HG02840 (cell line): ENCODE measurements at regions not wholly inside any gene's neighbourhood (a gene's known extent, or its start where the extent isn't known, plus 50 kb on each side); places are given as distances from the start of the nearest gene placed in this dataset.
A peak's percentile ranks its signal among the peaks of the same experiment; 100 is the strongest.

Source experiments
- ATAC-seq: cut with Tn5 transposase; IDR thresholded peaks from one replicate; pipeline ENCODE4 v1.9.1; 2021; ENCODE audit warnings: mild to moderate bottlenecking, moderate library complexity, moderate number of reproducible peaks; ENCODE audit not compliant: unreplicated experiment, low FRiP score

GRCh38 chr7:112889268-112889667 lies 99.1 kb upstream of the TMEM168 start:
- ATAC-seq = no peak

GRCh38 chr7:112888781-112889180 lies 98.6 kb upstream of the TMEM168 start:
- ATAC-seq = no peak

- no peak for ATAC-seq
Observed at GRCh38 chr7:112887976-112888375, 97.8 kb upstream of the TMEM168 start.

- ATAC-seq = no peak
Observed at GRCh38 chr7:112887337-112887736, 97.1 kb upstream of the TMEM168 start.

GRCh38 chr7:112886208-112886607 lies 96.0 kb upstream of the TMEM168 start:
- no peak for ATAC-seq

- no peak for ATAC-seq
Observed at GRCh38 chr7:112882991-112883390, 92.8 kb upstream of the TMEM168 start.

- ATAC-seq = no peak
Observed at GRCh38 chr7:112882511-112882910, 92.3 kb upstream of the TMEM168 start.

- no peak for ATAC-seq
Observed at GRCh38 chr7:112882022-112882421, 91.8 kb upstream of the TMEM168 start.

- ATAC-seq = no peak
Observed at GRCh38 chr7:112880818-112881418, 90.7 kb upstream of the TMEM168 start.

GRCh38 chr7:112877691-112878460 lies 87.7 kb upstream of the TMEM168 start:
- no peak for ATAC-seq

- ATAC-seq = no peak
Observed at GRCh38 chr7:112876877-112877276, 86.7 kb upstream of the TMEM168 start.

- ATAC-seq = no peak
Observed at GRCh38 chr7:112874909-112875308, 84.7 kb upstream of the TMEM168 start.

GRCh38 chr7:112873831-112874553 lies 83.8 kb upstream of the TMEM168 start:
- no peak for ATAC-seq

- no peak for ATAC-seq
Observed at GRCh38 chr7:112869111-112869774, 79.0 kb upstream of the TMEM168 start.

- no peak for ATAC-seq
Observed at GRCh38 chr7:112868609-112869008, 78.4 kb upstream of the TMEM168 start.

- peak; percentile 99 for ATAC-seq
Observed at GRCh38 chr7:112866424-112866823, 76.2 kb upstream of the TMEM168 start.

- no peak for ATAC-seq
Observed at GRCh38 chr7:112864380-112864779, 74.2 kb upstream of the TMEM168 start.

- ATAC-seq = no peak
Observed at GRCh38 chr7:112858838-112859237, 68.6 kb upstream of the TMEM168 start.

- no peak for ATAC-seq
Observed at GRCh38 chr7:112855227-112855626, 65.0 kb upstream of the TMEM168 start.

GRCh38 chr7:112854169-112854568 lies 64.0 kb upstream of the TMEM168 start:
- ATAC-seq = no peak

- ATAC-seq = no peak
Observed at GRCh38 chr7:112853422-112853821, 63.2 kb upstream of the TMEM168 start.
